GM04504 (cell line): ENCODE measurements at regions not wholly inside any gene's neighbourhood (a gene's known extent, or its start where the extent isn't known, plus 50 kb on each side); places are given as distances from the start of the nearest gene placed in this dataset.
"Not testable (repeated sequence)": the region's sequence is repeated elsewhere in the genome, so short reads cannot be mapped to it uniquely, and the experiment has no call there.

ENCODE experiments used
- DNase-seq: peaks from one replicate; pipeline ENCODE4 v3.0.0-alpha.2; 2012; ENCODE audit warnings: low read depth

GRCh38 chr6:11486959-11487358 is 50.6 kb upstream of the TMEM170B start:
- no peak for DNase-seq

- DNase-seq, result no peak
Measured at GRCh38 chr6:11486486-11486885, 51.1 kb upstream of the TMEM170B start.

- DNase-seq, result no peak
Measured at GRCh38 chr6:11486051-11486450, 51.5 kb upstream of the TMEM170B start.

DNA sequence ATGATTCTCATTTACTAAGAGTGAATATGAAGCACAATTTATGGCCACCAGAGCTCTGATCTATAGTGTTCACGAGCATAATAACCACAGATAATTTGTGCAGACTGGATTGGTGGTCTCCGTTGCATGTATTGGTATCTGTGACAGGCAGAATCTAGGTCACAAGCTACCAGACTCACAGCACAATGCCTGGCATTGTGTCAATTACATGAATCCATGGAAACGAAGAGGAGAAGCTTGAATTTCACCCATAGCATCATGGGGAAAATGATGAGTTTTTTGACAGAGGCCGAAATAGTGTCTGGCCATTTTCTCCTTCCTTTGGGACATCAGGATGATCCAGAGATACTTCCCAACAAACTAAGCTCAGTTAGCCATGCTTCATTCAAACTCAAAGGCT is 52.3 kb upstream of the TMEM170B start:
- DNase-seq, result no peak

GRCh38 chr6:11484441-11484840 is 53.1 kb upstream of the TMEM170B start:
- no peak for DNase-seq

GRCh38 chr6:11482616-11483015 is 54.9 kb upstream of the TMEM170B start:
- no peak for DNase-seq

DNA sequence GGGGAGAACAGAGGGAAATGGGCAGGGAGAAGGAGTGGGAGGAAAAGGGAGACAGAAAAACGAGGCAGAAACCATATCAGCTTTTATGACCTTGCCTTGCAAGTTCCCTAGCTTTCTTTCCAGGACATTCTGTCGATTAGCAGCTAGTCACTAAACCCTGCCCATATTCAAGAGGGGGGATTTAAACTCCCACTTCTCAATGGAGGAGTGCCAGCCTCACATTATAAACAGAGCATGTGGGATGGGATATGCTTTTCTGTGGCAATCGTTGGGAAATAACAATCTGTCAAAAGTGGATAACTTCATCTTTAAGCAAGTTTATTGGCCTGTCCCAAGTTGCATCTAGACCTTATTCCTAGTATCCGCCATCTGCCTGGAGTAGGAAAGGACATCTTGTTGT is 57.0 kb upstream of the TMEM170B start:
- DNase-seq, result no peak

DNA sequence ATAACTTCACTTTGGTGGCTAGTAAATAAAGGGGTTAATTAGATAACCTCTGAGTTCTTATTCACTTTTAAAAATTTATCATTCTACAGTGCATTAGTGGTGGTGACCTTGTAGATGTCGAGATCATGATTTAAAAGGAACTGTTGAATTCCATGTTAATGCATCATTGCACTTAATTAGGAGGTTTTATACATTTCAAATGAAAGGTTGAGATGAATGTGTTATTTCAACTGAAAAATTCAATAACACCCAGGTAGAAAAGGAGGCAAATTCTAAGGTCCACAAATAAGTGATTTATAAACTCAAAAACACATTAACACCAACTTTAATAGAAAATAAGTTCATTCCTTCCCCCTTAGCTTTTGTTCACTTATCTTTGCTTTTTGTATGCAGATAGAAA is 58.3 kb upstream of the TMEM170B start:
- DNase-seq, result no peak

GRCh38 chr6:11478586-11478985 is 59.0 kb upstream of the TMEM170B start:
- no peak for DNase-seq

GRCh38 chr6:11475016-11475415 is 62.5 kb upstream of the TMEM170B start:
- no peak for DNase-seq

DNA sequence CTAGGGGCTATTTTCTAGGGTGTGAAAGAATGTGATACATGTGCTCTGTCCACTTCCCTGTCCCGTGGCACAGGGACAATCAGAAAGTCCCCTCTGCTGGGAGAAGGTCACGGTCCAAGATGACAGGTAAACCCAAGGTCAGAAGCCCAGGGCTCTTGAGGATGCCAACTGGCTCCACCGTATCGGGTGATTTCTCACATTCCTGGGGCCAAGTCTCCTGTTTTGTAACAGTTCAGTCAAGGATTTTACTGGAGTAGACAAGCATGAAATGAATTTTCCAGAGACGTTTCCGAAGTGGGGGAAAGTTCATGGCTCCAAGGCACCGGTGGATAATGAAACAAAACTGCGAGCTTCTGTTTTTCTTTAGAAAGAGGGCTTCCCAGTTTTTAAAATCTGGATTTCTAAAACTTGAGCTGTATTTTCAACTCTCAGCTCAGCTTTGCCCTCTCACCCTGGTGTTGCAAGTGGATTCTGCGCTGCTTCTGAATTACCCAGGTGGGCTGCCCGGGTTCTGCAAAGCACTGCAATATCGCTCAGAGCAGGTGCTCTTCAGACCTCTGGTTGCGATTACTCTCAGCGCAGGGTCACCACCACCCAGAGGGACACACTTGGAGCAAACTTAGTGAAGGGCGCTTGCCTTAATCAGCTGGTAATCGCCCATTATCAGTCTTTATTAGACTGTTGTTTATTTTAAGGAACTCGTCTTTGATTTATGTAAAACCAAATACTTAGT is 64.4 kb upstream of the TMEM170B start:
- DNase-seq, result no peak

- DNase-seq, result no peak
Measured at GRCh38 chr6:11471261-11471660, 66.3 kb upstream of the TMEM170B start.

DNA sequence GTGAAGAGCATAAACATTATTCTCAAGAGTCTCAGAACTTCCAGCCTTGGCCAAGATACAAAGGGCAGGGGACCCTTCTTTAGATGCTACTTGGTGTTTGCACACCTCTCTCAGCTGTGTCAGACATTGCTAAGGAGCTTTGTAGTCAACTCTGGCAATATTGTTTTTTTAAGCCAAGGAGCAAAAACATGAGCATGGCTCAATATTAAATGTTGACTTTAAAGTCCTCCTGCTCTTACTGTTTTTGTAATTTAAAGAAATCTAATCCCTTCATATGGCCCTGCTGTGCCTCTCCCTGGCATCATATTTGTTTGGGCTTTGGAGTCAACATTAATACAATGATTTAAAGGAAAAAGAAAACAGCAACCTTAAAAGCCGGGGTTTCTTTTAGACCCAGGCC is 67.9 kb upstream of the TMEM170B start:
- DNase-seq, result no peak

DNA sequence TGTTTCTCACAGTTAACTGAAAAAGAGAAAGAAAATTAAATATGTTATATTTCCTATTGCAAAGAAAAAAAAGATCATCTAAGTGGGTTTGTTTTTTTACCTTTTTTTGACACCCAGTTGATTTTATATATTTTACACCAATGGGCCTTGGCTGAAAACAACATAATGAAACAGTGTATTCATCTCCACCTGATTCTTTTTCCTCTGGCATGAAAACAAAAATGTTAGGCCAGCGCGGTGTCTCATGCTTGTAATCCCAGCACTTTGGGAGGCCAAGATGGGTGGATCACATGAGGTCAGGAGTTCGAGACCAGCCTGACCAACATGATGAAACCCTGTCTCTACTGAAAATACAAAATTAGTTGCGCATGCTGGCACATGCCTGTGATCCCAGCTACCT is 69.3 kb upstream of the TMEM170B start:
- not testable (repeated sequence) for DNase-seq

DNA sequence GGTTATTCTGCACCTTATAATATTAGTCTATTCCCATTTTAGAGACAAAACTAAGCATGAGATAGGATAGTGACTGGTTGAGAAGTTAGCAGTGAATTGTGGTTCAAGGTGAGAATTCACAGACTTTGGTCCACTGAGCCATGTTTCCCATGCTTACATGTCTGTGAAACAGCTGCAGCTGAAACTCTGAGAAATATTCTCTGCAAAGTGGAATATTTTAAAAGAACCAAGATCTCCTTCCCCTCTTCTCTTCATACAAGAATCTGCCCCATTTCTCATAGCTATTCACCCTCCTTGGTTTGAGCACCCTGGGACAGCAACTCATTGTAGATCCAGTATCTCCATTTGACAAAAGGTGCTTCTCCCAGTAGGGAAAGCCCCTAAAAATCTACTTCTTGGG is 70.2 kb upstream of the TMEM170B start:
- no peak for DNase-seq

- DNase-seq, result no peak
Measured at GRCh38 chr6:11463398-11463780, 74.2 kb upstream of the TMEM170B start.

DNA sequence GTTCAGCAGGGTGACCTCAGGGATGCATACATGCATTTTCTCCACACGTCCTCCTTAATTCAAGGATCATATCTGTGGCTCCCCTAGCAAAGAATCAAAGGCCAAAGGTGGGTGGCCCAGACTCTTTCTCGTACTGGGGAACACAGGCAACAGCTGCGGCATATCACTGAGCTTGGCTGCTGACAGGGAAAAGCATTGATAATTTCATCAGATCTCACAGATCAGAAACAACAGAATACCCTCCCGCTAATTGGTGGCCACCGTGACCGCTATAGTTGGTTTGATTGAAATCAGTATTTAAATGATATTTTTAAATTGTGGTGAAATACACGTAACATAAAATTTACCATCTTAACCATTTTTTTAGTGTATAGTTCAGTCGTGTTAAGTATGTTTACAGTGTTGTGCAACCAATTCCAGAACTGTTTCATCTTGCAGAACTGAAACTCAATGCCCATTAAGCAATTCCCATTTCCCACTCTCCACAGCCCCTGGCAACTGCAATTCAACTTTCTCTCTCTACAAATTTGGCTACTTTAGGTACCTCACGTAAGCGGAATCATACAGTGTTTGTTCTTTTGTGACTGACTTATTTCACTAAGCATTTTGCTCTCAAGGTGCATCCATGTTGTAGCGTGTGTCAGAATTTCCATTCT is 74.7 kb upstream of the TMEM170B start:
- no peak for DNase-seq

DNA sequence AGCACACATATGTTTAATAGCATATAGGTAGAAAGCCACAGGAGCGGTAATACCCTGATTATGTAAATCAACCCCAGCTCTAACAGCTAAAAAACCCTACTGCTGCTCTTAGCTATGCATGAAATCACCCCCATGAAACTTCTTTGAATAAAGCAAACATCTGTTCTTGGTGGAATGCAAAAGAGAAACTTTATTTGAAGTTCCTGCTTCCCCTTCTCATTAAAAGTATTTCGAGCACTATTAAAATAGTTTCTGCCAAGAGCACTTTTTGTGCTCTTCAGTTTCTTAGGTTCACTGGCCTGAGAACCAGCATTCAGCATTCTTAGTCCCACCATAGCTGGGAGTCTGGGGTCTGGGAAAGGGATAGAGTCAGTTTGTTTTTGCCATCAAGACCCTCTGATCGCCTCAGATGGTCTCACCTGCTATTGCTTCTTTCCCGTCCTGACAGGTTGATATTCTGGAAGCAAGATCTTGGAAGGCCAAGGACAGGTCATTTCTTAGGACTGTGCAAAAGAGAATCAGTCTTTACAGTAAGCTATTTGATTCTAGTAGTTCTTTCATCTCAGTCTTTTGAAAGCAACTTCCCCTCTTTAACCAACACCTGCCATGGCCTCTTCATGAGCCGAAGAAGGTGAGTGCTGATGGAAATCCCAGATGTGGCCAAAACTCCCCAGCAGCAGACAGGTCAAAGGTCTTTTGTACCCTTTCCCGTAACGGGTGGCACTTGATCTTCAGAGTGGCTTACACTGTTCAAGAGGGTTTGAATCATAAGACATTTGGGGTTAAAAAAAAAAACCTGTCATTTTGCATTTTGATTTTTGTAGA is 76.5 kb upstream of the TMEM170B start:
- DNase-seq, result no peak

DNA sequence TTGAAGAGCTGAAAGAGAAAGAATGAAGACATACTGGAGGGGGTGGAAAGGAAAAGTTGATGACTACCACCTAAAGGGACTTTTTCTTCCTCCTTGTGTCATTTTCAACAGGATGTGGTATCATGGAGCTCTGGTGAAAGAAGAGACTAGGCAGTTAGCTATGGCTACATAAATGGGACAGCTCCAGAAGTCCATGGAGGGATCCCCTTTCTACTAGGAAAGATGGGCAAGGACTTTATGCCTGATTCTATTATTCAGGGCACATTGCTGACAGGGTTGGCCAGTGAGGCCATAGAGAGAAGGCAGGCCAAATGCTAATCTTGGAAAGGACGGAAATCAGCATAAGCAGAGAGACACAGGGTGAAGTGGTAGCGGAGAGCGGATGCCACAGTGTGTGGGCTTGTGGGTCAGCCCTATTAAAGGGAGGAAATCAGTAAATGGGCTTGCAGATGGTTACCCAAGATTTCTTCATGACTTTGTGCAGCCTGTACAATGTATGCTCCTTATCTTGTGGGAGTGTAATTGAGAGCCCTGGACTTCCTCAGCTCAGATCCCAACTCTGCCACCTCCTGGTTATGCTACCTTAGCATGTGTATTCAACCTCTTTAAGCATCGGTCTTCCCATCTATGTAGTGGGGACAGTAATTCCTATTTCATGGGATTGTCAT is 77.4 kb upstream of the TMEM170B start:
- no peak for DNase-seq

DNA sequence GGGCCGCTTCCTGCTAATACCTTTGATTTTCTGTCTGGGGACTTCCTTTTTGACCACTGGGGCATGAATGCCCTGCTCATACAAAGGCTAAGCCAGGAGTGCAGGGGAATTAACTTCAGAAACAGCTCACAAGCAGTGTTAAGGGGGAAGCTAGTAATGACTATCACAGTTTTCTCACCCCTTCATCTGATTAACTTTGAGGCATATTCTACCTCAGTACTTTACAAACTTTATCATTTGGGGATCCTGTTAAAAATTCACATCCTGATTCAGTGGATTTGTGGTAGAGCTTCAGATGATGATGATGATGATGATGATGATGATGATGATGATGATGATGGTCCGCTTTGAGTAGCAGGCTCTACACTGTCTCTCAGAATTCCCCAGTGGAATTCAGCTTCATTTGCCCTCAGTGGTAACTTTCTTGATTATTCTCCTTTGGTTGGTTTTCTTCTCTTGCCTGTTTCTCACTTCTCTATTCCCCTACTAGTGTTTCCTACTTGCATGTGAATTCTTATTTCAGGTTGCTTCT is 78.4 kb upstream of the TMEM170B start:
- no peak for DNase-seq

GRCh38 chr6:11458509-11458908 is 79.0 kb upstream of the TMEM170B start:
- DNase-seq, result no peak

- not testable (repeated sequence) for DNase-seq
Measured at GRCh38 chr6:11457422-11457821, 80.1 kb upstream of the TMEM170B start.
